ENCODE measurements at regions not wholly inside any gene's neighbourhood (a gene's known extent, or its start where the extent isn't known, plus 50 kb on each side); places are given as distances from the start of the nearest gene placed in this dataset.

- TF ChIP-seq, protein P1, sequence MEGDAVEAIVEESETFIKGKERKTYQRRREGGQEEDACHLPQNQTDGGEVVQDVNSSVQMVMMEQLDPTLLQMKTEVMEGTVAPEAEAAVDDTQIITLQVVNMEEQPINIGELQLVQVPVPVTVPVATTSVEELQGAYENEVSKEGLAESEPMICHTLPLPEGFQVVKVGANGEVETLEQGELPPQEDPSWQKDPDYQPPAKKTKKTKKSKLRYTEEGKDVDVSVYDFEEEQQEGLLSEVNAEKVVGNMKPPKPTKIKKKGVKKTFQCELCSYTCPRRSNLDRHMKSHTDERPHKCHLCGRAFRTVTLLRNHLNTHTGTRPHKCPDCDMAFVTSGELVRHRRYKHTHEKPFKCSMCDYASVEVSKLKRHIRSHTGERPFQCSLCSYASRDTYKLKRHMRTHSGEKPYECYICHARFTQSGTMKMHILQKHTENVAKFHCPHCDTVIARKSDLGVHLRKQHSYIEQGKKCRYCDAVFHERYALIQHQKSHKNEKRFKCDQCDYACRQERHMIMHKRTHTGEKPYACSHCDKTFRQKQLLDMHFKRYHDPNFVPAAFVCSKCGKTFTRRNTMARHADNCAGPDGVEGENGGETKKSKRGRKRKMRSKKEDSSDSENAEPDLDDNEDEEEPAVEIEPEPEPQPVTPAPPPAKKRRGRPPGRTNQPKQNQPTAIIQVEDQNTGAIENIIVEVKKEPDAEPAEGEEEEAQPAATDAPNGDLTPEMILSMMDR (IDR thresholded peaks at IDR 0.05; ENCODE audit: low read length): no peak
- no peak for TF ChIP-seq EZH2phosphoT487 (IDR thresholded peaks at IDR 0.05; ENCODE audit: low read length)
- no peak for TF ChIP-seq EZH2 (optimal IDR thresholded peaks at IDR 0.05; ENCODE audit: low read depth, low read length)
Measured at GRCh38 chr10:35933491-35933890, 291.4 kb upstream of the FZD8 start.

Measured in MM.1S (cell line).